OCI-LY7 (cell line): ENCODE measurements at regions not wholly inside any gene's neighbourhood (a gene's known extent, or its start where the extent isn't known, plus 50 kb on each side); places are given as distances from the start of the nearest gene placed in this dataset.

Experiments used
- CTCF ChIP-seq: fragments of 200-600 bp; sonication (generic); conservative IDR thresholded peaks from 2 replicates; pipeline ENCODE4 v1.5.1; 2014; ENCODE audit warnings: mild to moderate bottlenecking, antibody characterized with exemption, low read length, moderate library complexity, mixed read lengths
- EZH2phosphoT487 ChIP-seq: fragments of 200-600 bp; sonication (generic); IDR thresholded peaks from 2 replicates; pipeline ENCODE4 v1.6.1; 2018; ENCODE audit warnings: low read depth, borderline replicate concordance, mild to moderate bottlenecking, mixed run types, antibody characterized with exemption, low read length, moderate library complexity, mixed read lengths

GRCh38 chr1:100616121-100616621 is 78.2 kb downstream of the GPR88 start:
- TF ChIP-seq CTCF (no peak), EZH2phosphoT487 (no peak)
